Eye (tissue), 1 donor: ENCODE measurements at regions not wholly inside any gene's neighbourhood (a gene's known extent, or its start where the extent isn't known, plus 50 kb on each side); places are given as distances from the start of the nearest gene placed in this dataset.
"Not testable (repeated sequence)": the region's sequence is repeated elsewhere in the genome, so short reads cannot be mapped to it uniquely, and the experiment has no call there.

Experiments
- DNase-seq: peaks from one replicate; pipeline ENCODE4 v3.0.0-alpha.2; 2015

DNA sequence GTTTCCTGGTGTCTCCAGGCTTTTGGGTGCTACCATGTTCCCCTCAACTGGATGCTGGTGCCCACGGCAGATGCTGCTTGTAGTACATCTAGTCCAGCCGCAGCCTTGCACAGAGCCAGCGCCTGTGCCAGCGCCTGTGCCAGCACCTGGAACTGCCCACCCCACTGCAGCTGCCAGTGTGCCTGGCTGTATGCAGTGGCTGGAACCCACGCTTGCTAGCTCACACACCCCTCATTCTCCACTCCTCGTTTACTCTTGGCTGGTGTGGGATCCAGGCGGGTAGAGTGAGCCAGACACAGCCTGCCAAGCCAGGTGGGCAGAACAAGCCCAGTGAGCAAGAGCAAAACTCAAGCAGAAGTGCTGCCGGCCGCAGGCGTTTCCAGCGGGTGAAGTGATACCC, 428.6 kb downstream of the SLITRK1 start:
- DNase-seq = no peak

DNA sequence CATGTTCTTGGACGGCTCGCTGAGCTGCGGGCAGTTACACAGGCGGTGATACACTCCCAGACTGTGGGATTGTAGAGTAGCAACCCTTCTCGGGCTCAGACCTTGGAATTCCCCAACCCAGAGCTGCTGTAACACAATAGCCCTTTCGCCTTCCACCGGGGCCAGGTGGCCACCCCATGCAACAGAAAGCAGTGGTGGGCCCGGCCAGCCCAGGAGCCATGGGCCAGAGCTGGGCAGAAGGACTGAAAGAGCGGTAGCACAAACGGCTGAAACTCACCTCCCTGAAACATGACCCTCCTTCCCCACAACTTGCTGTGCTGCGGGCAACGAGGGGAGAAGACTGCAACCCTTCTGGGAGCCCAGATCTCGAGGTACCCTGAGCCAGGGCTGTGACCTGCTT, 429.0 kb downstream of the SLITRK1 start:
- DNase-seq = no peak

DNA sequence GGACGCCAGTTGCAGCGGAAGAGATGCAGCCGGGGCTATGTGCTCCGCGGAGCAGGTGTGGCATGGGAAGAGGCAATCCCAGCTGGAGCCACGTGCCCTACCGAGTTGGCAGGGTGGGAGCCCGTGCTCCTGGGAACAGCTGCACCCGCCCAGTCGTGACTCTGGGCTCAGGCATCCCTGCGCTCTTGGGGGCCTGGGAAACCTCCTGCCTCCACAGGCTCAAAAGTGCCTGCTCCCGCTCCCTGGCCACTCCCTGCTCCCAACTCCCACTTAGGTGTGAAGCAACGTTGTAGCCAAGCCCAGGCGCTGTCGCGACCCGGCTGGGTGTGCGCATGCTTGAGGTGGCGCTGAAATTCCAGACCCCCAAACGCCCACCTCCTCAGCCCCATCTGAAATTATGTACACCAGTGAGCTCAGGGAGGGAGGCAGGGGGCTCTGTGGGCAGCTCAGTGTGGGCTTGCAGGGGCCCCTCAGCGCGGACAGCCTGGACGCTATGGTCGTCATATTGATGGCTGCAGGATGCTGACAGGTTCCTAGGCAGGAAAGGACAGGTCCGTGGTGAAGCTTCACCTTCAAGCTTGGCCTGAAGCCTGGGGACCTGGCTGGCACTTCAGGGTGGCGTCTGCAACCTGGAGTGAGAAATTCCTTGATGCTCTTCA, 429.9 kb downstream of the SLITRK1 start:
- DNase-seq = no peak

DNA sequence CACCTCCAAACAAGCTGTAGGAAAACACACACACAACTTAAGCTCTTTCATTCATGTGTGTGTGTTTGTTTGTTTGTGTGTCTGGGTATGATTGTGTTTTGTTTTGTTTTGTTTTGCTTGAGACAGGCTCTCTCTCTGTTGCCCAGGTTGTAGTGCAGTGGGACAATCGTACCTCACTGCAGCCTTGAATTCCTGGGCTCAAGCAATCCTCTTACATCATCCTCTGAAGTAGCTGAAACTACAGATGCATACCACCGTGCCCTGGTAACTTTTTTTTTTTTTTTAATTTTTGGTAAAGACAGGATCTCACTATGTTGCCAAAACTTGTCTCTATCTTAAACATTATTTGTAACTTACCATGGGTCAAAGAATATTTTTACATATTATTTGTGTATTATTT, 431.7 kb downstream of the SLITRK1 start:
- DNase-seq = no peak

DNA sequence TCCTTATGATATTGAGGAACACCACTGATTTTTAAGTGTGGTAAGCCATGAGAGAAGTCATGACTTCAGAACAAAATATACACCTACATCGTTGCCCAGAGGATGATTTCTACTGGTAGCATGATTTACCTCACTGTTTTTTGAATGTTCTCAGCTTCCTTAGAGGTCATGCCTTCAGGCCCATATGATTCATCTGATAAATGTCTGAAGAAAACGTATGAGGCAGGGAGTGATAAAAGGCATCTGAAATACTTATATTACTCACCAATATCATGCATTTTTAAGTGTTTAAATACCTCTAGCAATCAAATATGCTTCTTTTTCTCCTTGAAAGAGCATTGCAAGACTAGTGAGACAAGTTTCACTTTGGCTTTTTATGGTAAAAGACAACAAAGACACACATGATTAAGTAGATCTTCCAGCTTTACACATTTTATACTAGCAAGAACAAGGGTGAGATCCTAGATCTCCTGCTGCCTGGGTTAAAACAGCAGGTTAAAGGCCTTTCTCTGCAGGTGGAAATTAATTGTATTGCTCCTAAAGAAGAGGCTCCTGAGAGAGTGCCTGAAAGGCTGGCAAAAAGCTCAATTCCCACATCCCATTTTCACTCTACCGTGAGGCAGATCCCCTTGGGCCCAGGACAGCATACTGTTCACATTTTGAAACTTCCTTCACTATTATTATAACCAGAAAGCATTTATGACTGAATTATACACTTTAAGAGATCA, 432.4 kb downstream of the SLITRK1 start:
- peak; percentile 20 for DNase-seq

- DNase-seq = no peak
These were observed 441.8 kb downstream of the SLITRK1 start for GRCh38 chr13:83440465-83440864.

GRCh38 chr13:83439464-83439863, 442.8 kb downstream of the SLITRK1 start:
- DNase-seq = not testable (repeated sequence)

DNA sequence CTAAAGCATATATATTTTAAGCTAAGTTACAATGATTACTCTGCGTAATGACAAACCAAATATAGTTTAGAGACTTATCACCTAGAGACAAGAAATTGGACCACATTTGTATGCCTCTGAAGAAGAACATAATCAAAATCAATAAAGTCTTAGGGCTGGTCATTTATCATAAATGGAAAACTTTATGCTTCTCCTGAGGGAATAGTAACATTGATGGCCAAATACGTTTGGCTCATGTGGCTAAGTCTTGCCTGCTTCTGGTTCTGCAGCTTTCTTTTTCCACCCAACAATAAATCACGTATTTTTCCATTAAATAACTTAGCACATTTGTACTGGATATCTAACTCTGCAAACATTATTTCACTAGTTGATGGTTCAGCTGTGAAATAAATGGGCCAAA, 458.4 kb downstream of the SLITRK1 start:
- no peak for DNase-seq

DNA sequence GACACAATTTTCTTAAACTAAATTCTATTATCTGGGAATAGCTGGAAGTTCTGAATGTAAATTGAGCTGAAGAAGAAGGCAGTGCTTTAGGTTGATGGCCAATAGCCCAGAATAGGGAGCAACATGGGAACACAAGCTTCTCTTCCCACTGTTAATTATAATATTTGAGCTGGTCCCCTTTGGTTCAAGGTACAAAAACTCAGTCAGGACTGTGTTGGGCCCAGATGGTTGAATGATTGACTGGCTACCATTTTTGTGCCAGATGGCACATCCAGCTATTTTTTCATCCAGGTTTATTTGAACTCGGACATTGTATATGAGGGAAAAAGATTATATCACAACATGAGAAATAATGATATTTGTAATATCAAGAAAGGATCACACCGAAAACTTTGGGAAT, 458.9 kb downstream of the SLITRK1 start:
- DNase-seq = no peak

- DNase-seq = no peak
These were observed 467.9 kb downstream of the SLITRK1 start for GRCh38 chr13:83414393-83414792.

GRCh38 chr13:83386609-83387008, 495.7 kb downstream of the SLITRK1 start:
- no peak for DNase-seq

DNA sequence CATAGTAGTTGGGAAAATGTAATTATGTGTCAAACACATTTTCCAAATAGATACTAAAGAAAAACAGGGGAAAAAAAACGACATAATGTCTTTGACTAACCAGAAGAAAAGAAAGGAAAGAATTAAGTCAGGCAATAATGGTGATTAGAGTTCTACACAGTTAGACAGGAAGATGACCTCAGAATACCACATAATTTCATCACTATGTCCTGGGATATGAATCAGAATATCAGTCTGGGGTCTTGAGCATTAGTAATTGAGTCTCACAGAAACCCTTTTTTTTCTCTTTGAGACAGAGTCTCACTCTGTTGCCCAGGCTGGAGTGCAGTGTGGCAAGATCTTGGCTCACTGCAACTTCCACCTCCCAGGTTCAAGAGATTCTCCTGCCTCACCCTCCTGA, 503.4 kb downstream of the SLITRK1 start:
- DNase-seq = no peak

DNA sequence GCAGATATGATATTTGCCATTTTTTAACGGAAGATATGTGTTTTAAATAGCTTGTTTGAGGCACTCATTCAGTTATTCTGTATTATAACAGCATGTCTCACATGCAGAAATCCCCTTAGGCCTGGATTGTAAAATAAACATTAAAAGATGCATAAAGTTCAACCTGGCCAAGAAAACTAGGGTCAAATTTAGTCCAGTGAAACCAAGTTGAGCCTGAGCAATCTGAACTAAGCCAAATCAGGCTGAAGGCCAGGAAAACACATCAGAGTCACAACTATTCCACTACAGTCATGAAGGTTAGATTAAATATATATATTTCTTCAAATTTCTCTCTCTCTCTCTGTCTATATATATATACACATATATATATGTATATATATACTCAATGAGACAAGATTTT, 504.8 kb downstream of the SLITRK1 start:
- peak; percentile 2 for DNase-seq

- no peak for DNase-seq
These were observed 509.5 kb downstream of the SLITRK1 start for GRCh38 chr13:83372786-83373185.

DNA sequence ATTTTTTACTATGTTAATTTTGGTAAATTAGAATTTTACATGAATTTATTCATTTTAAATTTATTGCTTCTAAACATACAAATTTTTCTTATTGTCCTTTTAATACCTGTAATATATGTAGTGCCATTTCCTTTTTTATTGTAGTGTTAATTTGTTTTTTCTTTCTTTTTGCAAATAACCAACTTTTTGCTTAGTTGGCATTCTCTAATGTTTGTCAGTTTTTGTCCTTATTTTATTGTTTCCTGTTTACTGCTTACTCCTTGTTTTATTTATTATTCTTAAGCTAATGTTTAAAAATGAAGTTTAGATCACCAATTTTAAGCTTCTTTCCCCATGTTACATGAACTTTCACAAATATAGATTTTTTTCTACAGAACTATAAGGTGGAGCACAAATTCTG, 516.6 kb downstream of the SLITRK1 start:
- DNase-seq = no peak

DNA sequence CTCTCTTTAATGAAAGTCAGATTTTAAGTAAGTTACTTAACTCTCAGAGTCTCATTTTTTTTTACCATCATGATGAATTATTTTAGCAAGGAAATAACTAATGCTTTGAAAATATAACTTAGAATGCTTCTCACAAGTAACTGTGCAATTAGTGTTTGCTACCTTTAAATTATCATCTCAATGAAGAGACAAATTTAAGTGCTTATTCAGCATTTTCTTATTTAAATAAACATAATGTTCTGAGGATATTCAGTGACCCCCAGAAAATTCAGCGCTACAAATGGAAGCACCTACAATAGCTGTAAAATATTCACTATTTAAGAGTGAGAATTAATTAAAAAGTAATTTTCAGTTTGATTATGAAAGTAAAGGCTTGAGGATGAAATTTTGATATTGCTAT, 527.2 kb downstream of the SLITRK1 start:
- no peak for DNase-seq

DNA sequence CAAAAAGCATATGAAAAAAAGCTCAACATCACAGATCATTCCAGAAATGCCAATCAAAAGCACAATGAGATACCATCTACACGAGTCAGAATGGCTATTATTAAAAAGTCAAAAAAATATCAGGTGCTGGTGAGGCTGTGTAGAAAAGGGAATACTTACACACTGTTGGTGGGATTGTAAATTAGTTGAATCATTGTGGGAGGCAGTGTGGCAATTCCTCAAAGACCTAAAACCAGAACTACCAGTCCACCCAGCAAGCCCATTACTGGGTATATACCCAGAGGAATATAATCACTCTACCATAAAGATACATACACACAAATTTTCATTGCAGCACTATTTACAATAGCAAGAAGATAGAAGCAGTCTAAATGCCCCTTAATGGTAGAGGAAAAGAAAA, 529.9 kb downstream of the SLITRK1 start:
- DNase-seq = no peak

DNA sequence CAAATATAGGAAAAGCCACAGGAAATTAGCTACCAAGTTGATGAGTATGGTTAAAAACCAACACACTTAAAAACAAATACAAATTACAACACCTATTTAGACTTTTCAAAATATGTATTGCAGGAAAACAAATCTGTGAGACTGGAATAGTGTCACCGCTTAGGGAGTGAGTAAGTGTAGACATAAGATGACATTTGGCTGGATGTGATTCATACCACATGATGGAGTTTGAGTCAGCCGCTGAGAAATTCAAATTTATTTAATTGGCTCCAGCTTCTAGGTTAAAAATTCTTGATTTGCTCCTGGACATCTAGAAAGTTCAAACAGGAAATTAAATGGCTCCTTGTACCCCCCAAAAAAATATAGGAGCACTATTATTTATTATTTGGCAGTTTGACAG, 531.7 kb downstream of the SLITRK1 start:
- no peak for DNase-seq

GRCh38 chr13:83344518-83344917, 537.8 kb downstream of the SLITRK1 start:
- no peak for DNase-seq

GRCh38 chr13:83340170-83340569, 542.1 kb downstream of the SLITRK1 start:
- no peak for DNase-seq

DNA sequence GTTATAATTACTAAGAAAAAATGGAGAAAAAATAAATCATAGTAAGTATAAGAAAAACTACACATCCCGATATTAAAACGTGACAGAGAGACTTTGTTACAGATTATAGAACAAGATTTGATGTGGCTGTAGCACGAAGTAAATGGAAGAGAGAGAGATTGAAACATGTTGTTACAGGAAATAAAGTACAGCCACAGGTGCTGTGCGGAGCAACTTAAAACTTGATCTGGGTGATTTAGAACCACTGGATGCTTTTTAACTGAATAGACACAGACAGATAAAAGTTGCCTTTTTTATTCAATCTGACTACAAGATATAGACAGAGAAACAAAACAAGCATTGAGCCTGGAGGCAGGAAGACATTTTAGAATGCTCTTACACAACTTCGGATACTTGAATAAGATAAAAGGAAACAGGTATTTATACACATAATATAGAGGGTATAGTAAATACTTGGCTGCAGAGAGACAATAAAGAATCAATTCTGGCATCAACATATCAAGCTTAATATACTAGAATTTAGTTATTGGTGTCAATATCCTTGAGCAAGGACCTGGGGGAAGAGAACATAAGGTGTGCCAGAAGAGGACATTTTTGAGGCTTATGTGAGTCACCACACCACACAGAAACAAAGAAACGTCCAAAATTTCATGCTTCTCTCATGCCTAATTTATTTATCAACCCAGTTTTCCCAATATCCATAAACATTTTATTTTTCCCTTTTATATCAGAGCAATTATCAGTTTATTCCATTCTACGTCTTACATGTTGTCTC, 548.5 kb downstream of the SLITRK1 start:
- DNase-seq = no peak

GRCh38 chr13:83332751-83333150, 549.5 kb downstream of the SLITRK1 start:
- no peak for DNase-seq

- DNase-seq = no peak
These were observed 555.2 kb downstream of the SLITRK1 start for GRCh38 chr13:83327091-83327490.
